Forelimb muscle (tissue), 1 donor: ENCODE measurements at regions not wholly inside any gene's neighbourhood (a gene's known extent, or its start where the extent isn't known, plus 50 kb on each side); places are given as distances from the start of the nearest gene placed in this dataset.

Experiments
- DNase-seq: peaks from one replicate; pipeline ENCODE4 v3.0.0-alpha.2; 2013; ENCODE audit warnings: low read depth

DNA sequence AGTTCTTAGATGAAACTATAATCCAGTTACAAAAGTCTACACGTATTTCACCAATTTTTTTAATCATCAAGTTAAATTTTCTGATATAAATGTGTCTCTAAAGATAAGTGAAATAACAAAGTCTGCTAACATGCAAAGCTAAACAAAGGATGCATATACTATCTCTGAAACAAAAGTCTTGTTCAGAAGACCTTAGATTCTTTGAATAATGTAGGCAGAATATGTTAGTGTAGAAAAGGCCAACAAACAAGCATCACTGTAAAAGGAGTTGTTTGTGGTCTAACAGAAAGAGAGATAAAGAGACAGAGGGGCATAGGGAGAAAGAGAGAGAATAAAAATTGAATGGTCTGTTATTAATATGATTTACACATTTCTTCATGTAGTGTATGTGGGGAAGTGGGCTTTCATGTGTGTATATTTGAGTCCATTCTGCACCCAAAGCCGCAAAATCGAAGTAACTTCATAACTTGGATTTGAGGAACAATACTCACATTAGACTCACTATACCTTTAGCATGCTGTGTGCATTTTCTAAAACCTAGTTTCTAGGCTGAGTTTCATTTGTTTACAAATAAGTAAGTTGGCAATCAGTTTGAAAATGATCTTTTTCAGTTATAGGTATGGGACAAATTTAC lies 734.8 kb upstream of the REG3G start:
- DNase-seq: no peak

DNA sequence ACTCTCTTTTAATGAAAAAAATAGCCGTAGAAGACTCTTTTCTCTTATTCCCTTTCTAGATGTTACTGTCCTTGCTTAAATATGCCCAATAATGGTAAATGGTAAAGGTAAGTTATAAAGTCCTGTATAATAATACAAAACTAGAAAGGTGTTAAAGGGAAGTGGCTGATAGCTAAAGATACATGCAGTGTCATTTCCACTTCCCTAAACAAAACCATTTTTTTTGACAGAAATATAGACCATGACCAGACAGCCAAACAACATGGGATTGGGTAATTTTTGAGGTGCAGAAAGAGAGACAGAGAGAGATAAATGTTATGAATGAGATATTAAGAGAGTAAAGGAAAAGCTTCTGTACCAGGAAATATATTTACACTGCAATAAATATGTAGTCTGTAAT lies 731.7 kb upstream of the REG3G start:
- DNase-seq: no peak

DNA sequence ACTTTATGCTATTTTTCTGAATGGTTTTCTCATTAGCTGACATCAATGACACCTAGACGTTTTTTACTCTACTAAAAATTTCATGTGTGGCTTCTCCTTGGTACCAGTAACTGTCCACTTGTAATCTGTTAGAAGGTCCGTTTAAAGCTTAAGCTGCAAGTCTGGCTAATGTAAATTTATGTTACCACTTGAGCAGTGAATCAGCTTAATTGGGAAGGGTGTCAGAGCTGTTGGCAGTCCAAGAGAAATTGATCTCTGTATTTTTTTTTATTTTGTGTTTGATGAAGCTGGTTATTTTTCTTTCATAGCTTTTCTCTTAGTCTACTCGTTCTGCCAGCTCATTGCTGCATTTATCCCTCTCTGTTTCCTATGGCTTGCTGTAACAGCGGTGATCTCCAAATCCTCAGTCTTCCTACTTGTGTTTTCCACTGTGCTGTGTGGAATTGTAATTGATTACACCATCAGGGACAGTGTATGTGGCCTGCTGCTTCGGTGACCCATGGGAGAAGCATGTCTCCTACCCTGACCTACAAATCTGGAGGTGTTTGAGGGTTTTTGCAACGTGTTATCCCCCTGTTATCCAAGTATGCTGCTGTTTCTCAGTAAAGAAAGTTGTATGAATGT lies 724.2 kb upstream of the REG3G start:
- no peak for DNase-seq

DNA sequence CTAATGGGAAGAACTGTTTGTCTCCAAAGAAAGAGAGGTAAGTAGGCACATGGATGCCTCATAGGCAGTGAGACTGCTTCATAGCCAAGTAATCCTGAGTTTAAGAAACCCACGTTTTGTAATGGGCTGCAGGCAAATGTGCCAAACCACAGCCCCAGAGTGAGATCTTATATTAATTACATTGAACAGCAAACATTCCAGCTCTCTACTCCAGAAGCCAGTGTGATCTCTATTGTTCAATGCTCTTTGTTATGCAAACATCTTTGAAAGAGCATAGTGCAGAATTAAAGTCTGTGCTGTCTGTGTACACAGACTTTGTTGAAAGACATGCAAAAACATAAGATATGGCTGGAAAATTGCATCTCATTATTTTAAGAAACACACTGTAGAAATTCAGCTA lies 720.8 kb upstream of the REG3G start:
- DNase-seq: no peak

DNA sequence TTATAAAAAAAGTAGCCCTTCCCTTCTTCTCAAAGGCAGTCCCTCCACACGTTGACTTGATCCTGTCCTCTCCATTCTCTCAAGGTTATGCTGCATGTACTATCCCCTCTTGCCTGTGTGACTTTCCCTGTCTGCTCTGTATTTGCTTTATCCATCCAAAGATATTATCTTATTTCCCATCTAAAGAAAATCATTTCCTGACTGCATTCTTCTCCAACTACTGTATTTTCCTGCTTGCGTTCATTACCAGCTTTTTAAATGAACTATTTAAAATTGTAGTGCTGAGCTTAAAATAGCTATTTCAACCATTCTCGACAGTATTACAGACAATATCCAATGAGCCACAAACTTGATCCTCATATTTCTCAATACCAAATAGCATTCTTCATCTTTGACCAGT lies 716.0 kb upstream of the REG3G start:
- no peak for DNase-seq

DNA sequence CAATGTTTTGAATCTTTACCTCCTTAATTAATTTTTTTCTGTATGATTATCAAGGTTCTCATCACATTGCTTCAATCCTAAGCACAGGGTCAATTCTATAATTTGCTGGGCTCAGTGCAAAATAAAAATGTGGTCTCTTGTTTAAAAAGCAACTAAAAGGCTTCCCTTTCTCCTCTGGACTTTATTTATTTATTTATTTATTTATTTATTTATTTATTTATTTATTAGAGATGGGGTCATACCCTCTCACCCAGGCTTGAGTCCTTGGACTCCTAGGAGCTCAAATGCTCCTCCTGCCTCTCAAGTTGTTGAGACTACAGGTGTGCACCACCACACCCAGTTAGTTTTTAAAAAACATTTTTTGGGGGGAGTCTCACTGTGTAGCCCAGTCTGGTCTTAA lies 710.1 kb upstream of the REG3G start:
- no peak for DNase-seq

DNA sequence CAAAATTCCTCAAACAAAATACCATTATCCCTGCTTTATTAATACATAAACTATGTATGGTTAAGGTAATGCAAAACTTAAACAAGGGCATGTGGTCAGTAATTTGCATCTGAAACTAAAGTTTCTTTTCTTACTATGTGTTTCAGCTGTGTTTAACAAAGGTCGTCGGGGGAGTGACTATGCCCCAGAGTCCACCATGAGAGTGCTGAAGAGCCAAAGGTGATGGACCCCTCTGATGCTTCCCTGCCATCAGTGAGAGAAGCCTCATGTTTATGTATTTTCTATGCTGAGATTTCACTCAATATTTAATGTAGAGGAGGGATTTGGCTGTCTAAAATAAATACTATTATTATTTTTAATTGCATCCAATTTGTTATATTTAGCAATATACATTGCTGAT lies 707.2 kb upstream of the REG3G start:
- DNase-seq: no peak

DNA sequence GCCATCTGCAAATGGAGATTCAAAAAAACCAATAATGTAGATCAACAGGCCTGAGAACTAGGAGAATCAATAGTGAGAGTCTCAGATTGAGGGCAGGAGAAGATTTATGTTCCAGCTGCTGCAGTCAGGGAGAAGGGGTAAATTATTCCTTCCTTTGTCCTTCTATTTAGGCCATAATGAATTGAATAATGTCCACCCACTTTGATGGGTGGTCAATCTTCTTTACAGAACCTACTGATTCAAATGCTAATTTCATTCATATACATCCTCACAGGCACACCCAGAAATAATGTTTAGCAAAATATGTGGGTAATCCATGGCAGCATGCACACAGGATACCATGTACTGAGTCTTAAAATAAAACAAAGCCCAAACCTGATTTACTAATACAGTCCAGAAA lies 695.3 kb upstream of the REG3G start:
- no peak for DNase-seq

DNA sequence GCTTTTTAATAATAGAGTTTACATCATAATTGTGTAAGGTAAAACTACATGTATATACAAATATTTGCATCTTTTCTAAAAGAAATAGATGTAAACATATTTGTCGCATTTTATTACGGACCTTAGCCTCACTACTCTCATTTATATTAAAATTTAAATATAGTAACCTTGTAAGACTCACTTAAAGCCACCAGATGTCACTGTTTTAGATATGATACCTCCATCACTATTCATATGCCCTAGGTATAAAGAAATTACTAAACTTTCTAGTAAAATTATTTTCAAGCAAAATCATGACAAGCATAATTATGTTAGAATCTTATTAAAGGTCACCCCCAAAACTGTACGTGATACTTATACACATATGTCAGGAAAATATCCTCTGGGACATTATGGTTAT lies 674.3 kb upstream of the REG3G start:
- no peak for DNase-seq

DNA sequence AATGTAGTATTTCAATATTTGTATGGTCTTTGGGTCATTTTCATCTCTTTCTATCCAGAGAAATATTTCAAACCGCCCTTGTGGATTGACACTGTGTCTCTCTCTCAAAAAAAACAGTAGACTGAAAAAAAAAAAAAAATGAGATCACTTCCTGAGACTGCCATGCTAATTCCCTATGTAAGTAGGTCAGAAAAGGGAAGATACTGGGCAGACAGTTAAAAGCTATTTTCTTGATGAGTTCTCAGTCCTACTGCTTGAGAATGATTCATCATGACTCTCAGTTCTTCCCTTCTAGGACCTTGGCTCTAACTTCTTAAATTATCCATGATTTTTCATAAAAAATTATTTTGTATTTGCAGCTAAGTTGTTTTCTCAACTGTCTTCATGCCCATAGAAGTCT lies 672.3 kb upstream of the REG3G start:
- no peak for DNase-seq

DNA sequence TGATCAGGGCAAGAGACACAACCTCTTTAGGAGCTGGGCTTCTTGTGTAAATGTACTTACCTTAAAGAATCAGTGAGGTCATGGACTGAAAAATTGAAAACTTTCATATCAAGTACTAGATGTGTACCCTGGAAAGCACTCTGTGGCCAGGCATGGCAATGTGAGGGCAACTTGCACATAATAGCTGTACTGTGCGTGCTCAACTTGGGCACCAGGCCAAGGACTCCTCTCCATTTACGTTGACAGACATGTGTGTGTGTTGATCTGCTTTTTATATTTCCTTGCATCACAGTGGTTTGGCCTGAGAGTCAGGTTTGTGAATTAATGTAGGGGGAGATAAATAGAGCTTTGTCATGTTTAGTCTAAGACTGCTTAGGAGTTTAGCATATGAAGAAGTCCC lies 669.5 kb upstream of the REG3G start:
- no peak for DNase-seq

DNA sequence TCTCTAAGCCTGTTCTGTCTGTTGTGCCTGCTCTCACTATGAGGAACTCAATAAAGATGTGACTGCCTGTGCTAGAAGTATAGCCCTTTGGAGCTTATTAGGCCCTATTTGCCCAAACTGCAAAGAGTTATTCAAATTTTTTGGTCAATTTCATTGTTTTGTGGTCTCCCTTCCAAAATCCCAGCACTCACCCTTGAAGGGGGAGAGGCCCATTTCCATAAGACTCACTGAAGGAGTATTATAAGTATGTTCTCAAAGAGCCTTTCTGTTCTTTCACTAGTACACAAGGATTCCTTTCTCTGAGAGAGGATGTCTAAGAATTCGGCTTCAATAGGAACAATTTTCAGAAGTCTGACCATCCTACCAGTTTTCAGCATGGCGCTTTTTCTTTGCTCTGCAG lies 641.9 kb upstream of the REG3G start:
- DNase-seq: no peak

DNA sequence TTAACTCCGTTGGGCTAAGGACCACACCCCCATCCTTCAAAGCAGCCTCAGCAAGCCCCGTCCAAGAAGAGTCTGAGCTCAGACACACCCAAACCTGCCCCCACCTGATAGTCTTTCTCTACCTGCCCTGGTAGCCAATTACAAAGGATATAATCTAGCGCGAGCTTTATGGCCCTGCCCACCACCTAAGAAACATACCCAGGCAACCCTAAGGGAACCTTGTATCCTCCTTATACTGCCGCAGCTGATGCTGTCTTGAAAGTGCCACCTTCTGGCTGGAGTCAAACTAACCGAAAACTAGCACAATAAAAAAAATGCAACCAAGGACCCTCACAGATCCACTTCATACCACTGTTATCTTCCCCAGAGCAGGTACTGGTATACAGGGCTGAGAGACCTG lies 628.3 kb upstream of the REG3G start:
- DNase-seq: no peak

DNA sequence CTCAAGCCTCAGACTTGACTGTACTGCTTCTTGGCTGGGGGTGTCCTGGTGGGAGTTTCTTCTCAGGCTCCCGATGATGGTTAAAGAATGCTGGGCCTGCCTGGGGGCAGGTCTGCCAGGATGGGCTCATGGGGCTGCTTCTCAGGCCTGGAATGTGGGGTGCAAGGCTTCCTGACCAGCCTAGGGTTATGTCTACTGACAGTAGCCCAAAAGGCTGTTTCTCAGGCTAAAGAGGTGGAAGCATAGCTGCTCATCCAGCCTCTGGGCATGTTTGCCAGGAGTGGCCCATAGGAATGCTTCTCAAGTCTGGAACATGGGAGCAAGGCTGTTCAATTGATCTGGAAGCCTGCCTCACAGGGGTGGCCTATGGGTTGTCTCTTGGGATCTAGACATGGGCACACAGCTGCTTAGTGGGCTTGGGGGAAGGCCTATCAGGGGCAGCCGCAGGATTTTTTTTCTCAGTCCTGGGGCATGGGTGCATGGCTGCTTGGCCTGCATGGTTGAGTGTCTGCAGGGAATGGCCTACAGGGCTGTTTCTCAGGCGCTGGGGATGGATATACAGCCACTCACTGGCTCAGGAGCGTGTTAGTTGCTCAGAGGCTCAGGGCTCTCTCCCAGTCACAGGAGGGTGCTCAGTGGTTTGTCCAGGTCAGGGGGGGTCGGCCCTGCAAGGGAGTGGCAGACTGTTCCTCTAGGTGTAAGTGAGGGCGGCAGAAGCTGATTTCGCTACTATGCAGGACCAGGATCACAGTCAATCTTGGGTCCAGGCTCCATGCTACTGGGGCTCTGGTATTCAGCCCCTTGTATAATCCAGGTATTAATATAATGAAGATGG lies 617.3 kb upstream of the REG3G start:
- no peak for DNase-seq

DNA sequence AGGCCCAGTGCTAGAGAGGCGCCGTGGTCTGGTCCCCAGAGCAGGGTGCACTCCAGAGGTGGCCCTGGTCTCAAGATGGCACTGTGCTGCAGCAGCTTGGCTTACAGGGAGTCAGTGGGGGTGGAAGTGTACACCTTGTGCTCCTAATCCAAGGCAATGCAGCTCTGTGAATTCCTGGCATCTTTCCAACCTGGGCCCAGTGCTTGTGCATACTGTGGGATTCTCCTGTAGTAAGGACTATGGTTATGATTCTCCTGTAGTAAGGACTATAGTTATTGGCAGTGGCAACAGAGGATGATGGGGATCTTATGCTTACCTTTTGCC lies 616.7 kb upstream of the REG3G start:
- no peak for DNase-seq

DNA sequence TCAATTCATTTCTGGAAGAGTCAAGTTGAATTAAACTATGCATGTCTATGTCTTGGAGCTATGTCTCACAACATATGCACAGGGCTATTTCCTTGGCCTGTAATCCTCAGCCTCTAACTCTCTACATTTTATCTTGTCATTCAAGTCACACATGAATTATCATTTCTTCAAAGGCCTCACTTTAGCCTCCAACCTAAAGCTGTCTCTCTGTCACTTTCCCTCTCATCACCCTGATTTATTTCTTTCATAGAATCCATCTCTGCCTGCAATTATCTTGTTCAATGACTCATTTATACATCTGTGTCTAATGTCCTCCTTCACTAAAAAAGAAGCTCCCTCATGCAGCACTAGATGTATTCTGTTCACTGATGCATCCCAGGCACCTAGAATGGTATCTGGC lies 614.2 kb upstream of the REG3G start:
- no peak for DNase-seq

DNA sequence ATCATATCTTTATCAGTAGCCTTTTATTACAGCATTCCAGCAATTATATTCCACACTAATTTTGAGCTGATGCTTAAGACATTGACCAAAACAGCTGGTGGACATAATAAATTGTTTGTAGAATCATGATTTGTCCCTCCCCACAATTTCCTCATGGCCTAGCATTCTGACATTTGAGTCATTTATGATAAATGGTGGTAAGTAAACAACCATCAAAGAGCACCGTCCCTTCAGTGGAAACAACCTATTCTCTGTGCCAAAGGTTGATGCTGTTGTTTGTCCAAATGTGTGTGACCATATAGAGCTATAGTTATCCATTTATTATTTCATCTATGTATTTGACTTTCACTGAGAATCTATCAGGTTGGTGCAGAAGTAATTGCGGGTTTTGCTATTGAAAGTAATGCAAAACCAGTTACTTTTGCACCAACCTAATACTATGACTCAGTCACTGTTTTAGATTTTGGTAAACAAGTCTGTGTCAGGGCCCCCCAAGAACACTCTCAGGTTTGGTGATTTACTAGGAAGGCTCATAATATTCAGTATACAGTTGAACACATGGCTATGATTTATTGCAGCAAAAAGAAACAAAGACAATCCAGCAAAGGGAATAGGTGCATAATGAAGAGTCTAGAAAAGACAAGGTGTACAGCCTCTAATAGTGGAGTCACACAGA lies 608.7 kb upstream of the REG3G start:
- no peak for DNase-seq

DNA sequence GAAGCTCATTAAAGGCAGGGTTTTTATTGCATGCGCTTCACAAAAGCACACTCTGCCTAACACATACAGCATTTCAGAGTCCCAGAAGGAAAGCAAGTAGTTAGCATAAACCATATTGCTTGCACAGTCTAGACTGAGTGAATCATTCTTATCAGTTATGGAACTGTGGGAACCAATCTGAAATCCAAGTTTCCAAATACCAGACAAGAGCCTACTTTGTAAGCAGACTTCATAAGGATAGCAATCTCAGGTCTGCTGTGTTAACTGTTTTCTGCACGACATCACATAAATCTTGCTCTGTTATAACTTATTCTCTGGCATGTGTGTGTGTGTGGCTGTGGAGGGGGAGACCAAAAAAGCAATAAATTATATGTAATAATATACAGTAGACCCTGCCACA lies 608.1 kb upstream of the REG3G start:
- DNase-seq: no peak

DNA sequence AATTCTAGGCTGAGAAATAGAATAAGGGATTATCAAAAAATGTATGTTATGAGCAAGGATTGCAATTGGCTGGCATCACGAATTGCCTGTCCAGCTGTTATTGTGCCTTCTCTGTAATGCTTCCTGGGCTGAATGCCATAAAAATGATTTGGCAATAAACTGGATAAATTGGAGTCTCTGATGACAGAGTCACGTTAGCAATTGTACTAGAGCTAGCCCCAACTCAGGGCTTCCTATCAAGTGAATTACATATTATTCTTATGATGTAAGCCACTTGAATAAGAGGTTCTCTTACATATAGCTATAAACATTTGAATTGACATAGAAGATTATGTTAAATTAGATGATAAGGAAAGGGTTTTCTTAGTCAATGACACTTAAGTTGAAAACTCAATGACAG lies 607.5 kb upstream of the REG3G start:
- DNase-seq: peak; percentile 11

DNA sequence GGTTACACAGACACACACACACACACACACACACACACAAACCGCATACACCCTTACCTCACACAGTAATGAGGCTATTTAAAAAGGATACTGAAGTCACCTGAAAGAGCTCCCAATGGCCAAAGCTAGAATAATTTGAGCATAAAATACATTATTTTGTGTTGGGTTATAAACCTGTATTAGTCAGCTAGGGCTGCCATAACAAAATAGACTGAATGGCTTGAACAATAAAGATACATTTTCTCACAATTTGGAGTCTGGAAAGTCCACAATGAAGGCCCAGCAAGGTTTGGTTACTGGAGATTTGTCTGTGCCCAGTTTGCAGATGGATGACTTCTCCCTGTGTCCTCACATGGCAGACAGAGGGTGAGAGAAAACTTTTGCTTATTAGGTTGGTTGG lies 605.4 kb upstream of the REG3G start:
- no peak for DNase-seq

DNA sequence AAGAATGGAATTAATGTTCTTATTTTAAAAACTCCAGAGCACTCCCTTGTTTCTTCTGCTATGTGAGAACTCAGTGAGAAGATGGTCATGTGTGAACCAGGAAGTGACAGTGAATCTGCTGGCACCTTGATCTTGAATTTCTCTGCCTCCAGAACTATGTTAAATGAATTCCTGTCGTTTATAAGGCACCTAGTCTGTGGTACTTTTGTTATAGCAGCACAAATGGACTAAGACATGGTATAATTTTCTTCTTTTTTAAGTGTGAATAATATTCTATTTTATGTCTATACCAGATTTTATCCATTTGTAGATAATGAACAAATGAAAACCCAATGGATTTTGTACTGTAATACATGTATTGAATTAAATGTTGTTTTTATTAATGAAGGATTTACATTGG lies 601.9 kb upstream of the REG3G start:
- no peak for DNase-seq

DNA sequence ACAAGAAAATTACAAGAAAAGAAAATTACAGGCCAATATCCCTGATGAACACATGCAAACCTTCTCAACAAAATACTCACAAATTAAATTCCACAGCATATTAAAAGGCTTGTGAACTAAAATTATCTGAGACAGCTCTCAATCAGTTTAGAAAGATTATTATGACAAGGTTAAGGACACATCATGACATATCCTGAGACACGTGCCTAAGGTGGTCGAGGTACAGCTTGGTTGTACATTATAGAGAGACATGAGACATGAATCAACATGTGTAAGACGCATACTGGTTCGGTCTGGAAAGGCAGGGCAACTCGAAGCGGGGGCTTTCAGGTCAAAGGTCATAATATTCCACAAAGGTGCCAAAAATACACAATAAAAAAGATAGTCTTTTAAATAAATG lies 598.3 kb upstream of the REG3G start:
- no peak for DNase-seq

DNA sequence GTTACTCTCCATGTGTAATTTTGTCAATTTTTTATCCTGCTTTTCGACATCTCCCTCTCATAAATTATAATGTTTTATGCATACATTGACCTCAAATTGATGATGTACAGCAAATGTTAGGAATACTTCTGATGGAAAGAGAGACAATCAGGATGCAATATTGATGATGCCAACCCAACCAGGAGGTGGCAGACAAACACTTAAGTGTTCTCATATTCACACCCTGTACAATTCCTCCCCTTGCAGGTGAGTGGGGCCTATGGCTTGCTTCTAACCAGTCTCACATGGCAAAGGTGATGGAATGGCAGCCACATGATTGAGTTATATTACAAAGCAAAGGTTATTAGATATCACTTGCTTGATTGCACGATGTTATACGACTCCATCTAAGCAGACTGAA lies 594.3 kb upstream of the REG3G start:
- DNase-seq: no peak
